ENCODE measurements at regions not wholly inside any gene's neighbourhood (a gene's known extent, or its start where the extent isn't known, plus 50 kb on each side); places are given as distances from the start of the nearest gene placed in this dataset.

DNA sequence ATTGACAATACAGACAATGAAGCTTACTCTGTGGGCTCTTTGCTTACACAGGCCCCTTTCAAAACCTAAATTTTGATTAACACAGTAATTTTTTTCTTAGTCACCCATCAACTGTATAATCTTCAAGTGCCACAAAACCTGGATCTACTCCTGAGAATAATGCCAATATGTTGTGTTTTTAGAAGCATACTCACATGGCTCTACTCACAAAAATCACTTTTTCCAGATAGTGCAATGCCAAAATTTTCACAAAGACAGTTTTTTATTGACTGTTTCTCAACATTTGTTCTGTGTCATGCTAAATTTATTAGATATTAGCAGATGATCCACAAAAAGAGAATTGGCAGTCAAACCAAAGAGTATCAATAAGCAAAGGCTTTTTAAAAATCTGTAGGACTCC is 493.7 kb upstream of the C1orf87 start:
- ChIA-PET CTCF (no interaction called here), POLR2A (ENCODE audit: unreplicated experiment) (no interaction called here)
- no peaks in the 10 kb centered on the region for H3K27me3 ChIP-seq (ENCODE audit: insufficient read depth, low read depth)
- H3K4me3 ChIP-seq = no peak overlapping the region
- intact Hi-C loops (cut with micrococcal nuclease; ENCODE audit: unreplicated experiment) = no loop called here
- peaks cover 15% of the 10 kb centered on the region for H3F3A ChIP-seq (ENCODE audit: insufficient read depth, low read depth)
- H3K79me2 ChIP-seq (ENCODE audit: low read depth) = no peaks in the 10 kb centered on the region
- no TSS peak for BruUV-seq (replicated peaks)
- H2AFZ ChIP-seq = no peak overlapping the region
- H3K27ac ChIP-seq = no peak overlapping the region
- H3K4me2 ChIP-seq = no peak overlapping the region
- H4K20me1 ChIP-seq (ENCODE audit: insufficient read depth) = no peaks in the 10 kb centered on the region
- peaks cover 33% of the 10 kb centered on the region for H3K4me1 ChIP-seq (replicated peaks; ENCODE audit: insufficient read depth)
- no peaks in the 10 kb centered on the region; the same call in 1 of the 2 replicates for H3K9me3 ChIP-seq (ENCODE audit: insufficient read depth, low read depth)
- TF ChIP-seq EZH2 (IDR thresholded peaks at IDR 0.05; ENCODE audit: low read depth) = no peak
- TF ChIP-seq, protein P1, sequence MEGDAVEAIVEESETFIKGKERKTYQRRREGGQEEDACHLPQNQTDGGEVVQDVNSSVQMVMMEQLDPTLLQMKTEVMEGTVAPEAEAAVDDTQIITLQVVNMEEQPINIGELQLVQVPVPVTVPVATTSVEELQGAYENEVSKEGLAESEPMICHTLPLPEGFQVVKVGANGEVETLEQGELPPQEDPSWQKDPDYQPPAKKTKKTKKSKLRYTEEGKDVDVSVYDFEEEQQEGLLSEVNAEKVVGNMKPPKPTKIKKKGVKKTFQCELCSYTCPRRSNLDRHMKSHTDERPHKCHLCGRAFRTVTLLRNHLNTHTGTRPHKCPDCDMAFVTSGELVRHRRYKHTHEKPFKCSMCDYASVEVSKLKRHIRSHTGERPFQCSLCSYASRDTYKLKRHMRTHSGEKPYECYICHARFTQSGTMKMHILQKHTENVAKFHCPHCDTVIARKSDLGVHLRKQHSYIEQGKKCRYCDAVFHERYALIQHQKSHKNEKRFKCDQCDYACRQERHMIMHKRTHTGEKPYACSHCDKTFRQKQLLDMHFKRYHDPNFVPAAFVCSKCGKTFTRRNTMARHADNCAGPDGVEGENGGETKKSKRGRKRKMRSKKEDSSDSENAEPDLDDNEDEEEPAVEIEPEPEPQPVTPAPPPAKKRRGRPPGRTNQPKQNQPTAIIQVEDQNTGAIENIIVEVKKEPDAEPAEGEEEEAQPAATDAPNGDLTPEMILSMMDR (conservative IDR thresholded peaks at IDR 0.05) = no peak
- DNase-seq = no peak
- no peaks in the 10 kb centered on the region for H3K36me3 ChIP-seq (ENCODE audit: low read depth)
- no peaks in the 10 kb centered on the region for H3K9me2 ChIP-seq (ENCODE audit: insufficient read depth)

DNA sequence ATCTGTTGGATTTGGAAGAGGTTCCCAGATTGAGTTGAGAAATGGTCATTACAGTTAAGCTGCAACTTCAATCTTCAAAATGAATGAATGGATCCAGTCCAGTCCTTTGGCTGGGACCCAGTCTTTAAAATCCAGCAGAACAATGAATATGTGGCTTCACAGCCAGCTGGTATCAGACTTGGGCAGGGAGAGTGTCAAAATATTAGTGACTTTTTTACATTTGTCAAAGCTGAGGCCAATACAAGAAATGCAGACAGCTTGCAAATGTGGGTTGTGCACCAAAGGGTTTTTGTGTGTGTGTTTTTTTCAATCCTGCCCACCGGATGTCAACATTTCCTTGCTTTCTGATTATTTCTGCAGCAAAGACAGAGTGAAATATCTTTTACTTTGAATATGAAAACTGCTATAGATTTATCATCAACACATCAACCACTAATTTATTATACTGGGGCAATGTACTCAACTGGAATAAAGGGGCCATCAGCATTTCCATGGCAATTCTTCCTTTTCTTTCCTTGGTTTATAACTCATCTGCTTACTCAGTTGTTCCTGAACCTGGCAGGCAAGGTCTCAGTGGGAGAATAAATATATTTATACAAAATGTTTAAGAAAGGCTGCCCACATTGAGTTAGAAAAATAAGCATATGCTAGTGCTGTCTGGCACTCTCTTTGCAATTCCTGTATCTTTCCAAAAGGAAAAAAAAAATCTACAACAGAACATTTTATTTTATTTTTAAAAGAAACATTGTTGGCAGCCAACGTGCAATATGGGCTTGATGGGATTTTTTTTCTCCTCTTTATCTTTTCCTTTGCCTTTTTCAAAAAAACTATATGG is 491.6 kb upstream of the C1orf87 start:
- Histone ChIP-seq H3K4me1 (replicated peaks; ENCODE audit: insufficient read depth) (peaks cover 20% of the 10 kb centered on the region), H4K20me1 (ENCODE audit: insufficient read depth) (no peaks in the 10 kb centered on the region), H2AFZ (no peak overlapping the region), H3K4me2 (no peak overlapping the region), H3K4me3 (no peak overlapping the region), H3F3A (ENCODE audit: insufficient read depth, low read depth) (peaks cover 14% of the 10 kb centered on the region), H3K9me2 (ENCODE audit: insufficient read depth) (no peaks in the 10 kb centered on the region), H3K9me3 (ENCODE audit: insufficient read depth, low read depth) (no peaks in the 10 kb centered on the region), H3K27ac (no peak overlapping the region), H3K79me2 (ENCODE audit: low read depth) (no peaks in the 10 kb centered on the region), H3K27me3 (ENCODE audit: insufficient read depth, low read depth) (no peaks in the 10 kb centered on the region), H3K36me3 (ENCODE audit: low read depth) (no peaks in the 10 kb centered on the region)
- DNase-seq = no peak
- TF ChIP-seq EZH2 (IDR thresholded peaks at IDR 0.05; ENCODE audit: low read depth) = no peak
- TF ChIP-seq, protein P1 (conservative IDR thresholded peaks at IDR 0.05) = no peak
- ChIA-PET CTCF (no interaction called here), POLR2A (ENCODE audit: unreplicated experiment) (no interaction called here)
- no TSS peak for BruUV-seq (replicated peaks)
- intact Hi-C loops (cut with micrococcal nuclease; ENCODE audit: unreplicated experiment) = no loop called here

DNA sequence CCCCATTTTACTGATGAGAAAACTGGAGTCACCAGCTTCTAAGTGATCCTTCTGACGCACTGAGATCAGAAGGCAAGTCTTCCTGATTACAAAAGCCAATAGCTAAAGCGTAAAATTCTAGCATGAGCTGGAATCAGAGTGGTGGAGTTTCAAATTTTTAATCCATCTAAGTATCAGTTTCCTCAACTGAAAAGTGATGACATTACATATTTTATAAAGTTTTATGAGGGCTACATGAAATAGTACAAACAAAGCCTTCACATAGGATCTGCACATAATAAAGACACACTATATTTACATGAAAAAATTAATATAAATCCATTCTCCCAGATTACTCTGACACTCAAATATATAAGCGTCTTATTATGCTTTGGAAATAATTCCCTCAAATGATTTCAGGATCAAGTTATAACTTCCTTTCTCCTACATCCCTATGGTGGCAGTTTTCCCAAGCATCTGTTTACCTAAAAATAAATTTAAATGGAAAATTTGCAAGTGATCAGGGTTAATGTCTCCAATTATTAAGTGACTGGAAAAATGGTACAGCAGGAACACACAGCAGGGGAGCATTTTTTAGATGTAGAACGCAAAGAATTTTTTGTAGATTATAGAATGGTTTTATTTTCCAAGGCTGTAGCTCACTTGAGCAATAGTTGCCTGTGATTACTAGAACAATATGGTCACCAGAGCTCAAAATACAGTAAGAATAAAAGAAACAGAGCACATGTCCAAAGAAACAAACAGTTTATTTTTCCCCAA is 490.4 kb upstream of the C1orf87 start:
- BruUV-seq (replicated peaks) = no TSS peak
- Histone ChIP-seq H2AFZ (no peak overlapping the region), H3K27ac (no peak overlapping the region), H3K4me1 (replicated peaks; ENCODE audit: insufficient read depth) (peaks cover 8% of the 10 kb centered on the region), H3K9me3 (ENCODE audit: insufficient read depth, low read depth) (no peaks in the 10 kb centered on the region), H3K4me2 (no peak overlapping the region), H3K9me2 (ENCODE audit: insufficient read depth) (no peaks in the 10 kb centered on the region), H3K79me2 (ENCODE audit: low read depth) (no peaks in the 10 kb centered on the region), H4K20me1 (ENCODE audit: insufficient read depth) (no peaks in the 10 kb centered on the region), H3K36me3 (ENCODE audit: low read depth) (no peaks in the 10 kb centered on the region), H3K4me3 (no peak overlapping the region), H3K27me3 (ENCODE audit: insufficient read depth, low read depth) (no peaks in the 10 kb centered on the region), H3F3A (ENCODE audit: insufficient read depth, low read depth) (peaks cover 5% of the 10 kb centered on the region)
- POLR2A ChIA-PET (ENCODE audit: unreplicated experiment) = no interaction called here
- CTCF ChIA-PET = no interaction called here
- TF ChIP-seq EZH2 (IDR thresholded peaks at IDR 0.05; ENCODE audit: low read depth) = no peak
- TF ChIP-seq, protein P1 (conservative IDR thresholded peaks at IDR 0.05) = no peak
- no peak for DNase-seq
- intact Hi-C loops (cut with micrococcal nuclease; ENCODE audit: unreplicated experiment) = no loop called here
